Keratinocyte (primary cell): ENCODE measurements at regions not wholly inside any gene's neighbourhood (a gene's known extent, or its start where the extent isn't known, plus 50 kb on each side); places are given as distances from the start of the nearest gene placed in this dataset.
A peak's percentile ranks its signal among the peaks of the same experiment; 100 is the strongest.

Experiments used
- DNase-seq: peaks from one replicate; pipeline ENCODE4 v3.0.0-alpha.2; 2011; ENCODE audit warnings: low read depth, missing footprints, low spot score
- FAIRE-seq: peaks from 2 replicates; lab custom pipeline; 2011; peaks lifted over from hg19 to GRCh38; lab: Jason Lieb, UNC
- H2AFZ ChIP-seq: 2 replicates; pipeline ENCODE4 v1.6.0; 2012; ENCODE audit warnings: low read length, control low read depth, inconsistent platforms; ENCODE audit not compliant: control insufficient read depth
- H3K27ac ChIP-seq: 2 replicates; pipeline ENCODE4 v1.5.1; 2011; ENCODE audit warnings: low read length; ENCODE audit not compliant: control insufficient read depth, insufficient read depth
- H3K27me3 ChIP-seq: 3 replicates; pipeline ENCODE4 v1.6.0; 2011; ENCODE audit warnings: low read length; ENCODE audit not compliant: control insufficient read depth, insufficient read depth; ENCODE audit errors: extremely low read depth
- H3K36me3 ChIP-seq, 2 experiments: 2 replicates in 1 of 2; 3 replicates in 1 of 2; pipeline ENCODE4 v1.5.1; 2011; ENCODE audit warnings: low read length in 2 of 2, mild to moderate bottlenecking in 1 of 2; ENCODE audit not compliant: control insufficient read depth in 2 of 2, insufficient read depth in 2 of 2; ENCODE audit errors: extremely low read depth in 1 of 2
- H3K4me1 ChIP-seq: 3 replicates; pipeline ENCODE4 v1.5.1; 2011; ENCODE audit warnings: low read length; ENCODE audit not compliant: control insufficient read depth, insufficient read depth; ENCODE audit errors: extremely low read depth
- H3K4me2 ChIP-seq: 3 replicates; pipeline ENCODE4 v1.6.0; 2011; ENCODE audit warnings: low read depth, low read length; ENCODE audit not compliant: control insufficient read depth, insufficient read depth; ENCODE audit errors: extremely low read depth
- H3K4me3 ChIP-seq, 3 experiments: fragments of 200-600 bp in 1 of 3; sonication (generic) in 1 of 3; 2 replicates in 2 of 3; 3 replicates in 1 of 3; pipeline ENCODE4 v1.5.1; 2011 to 2016; ENCODE audit warnings: low read length in 3 of 3, mild to moderate bottlenecking in 3 of 3, control low read depth in 2 of 3, inconsistent platforms in 1 of 3, low read depth in 1 of 3, mixed read lengths in 1 of 3, mixed run types in 1 of 3, moderate library complexity in 1 of 3; ENCODE audit not compliant: control insufficient read depth in 2 of 3, insufficient read depth in 2 of 3; ENCODE audit errors: extremely low read depth in 1 of 3
- H3K79me2 ChIP-seq: 2 replicates; pipeline ENCODE4 v1.6.0; 2012; ENCODE audit warnings: low read length; ENCODE audit not compliant: control insufficient read depth, insufficient read depth
- H3K9ac ChIP-seq: 3 replicates; pipeline ENCODE4 v1.6.0; 2011; ENCODE audit warnings: low read length; ENCODE audit not compliant: control insufficient read depth, insufficient read depth; ENCODE audit errors: extremely low read depth
- H3K9me1 ChIP-seq: 3 replicates; pipeline ENCODE4 v1.6.0; 2011; ENCODE audit warnings: low read length; ENCODE audit not compliant: control insufficient read depth, insufficient read depth; ENCODE audit errors: extremely low read depth
- H3K9me3 ChIP-seq: 2 replicates; pipeline ENCODE4 v1.5.1; 2012; ENCODE audit warnings: low read depth, low read length; ENCODE audit not compliant: control insufficient read depth
- H4K20me1 ChIP-seq: 3 replicates; pipeline ENCODE4 v1.6.0; 2011; ENCODE audit warnings: low read length; ENCODE audit not compliant: control insufficient read depth, insufficient read depth; ENCODE audit errors: extremely low read depth
- EZH2 ChIP-seq: IDR thresholded peaks from one replicate; pipeline ENCODE4 v1.6.1; 2012; ENCODE audit warnings: inconsistent platforms, mild to moderate bottlenecking, low read length, moderate library complexity
- dilution Hi-C: fragments of 300-500 bp; cut with MboI; formaldehyde crosslinking; loops from one replicate; pipeline ENCODE4 v1.7.0; 2020; ENCODE audit warnings: low sequenced_read_pairs; ENCODE audit not compliant: extremely low pct_ligation_motif_present
- TF ChIP-seq, protein P1 (sequence below), 3 experiments: IDR thresholded peaks in 1 of 3; conservative IDR thresholded peaks in 1 of 3; optimal IDR thresholded peaks in 1 of 3; 2 replicates in 2 of 3; 3 replicates in 1 of 3; pipeline versions ENCODE3 to v1.5.1; 2011; ENCODE audit warnings: low read length in 3 of 3, mild to moderate bottlenecking in 3 of 3, moderate library complexity in 2 of 3, control low read depth in 1 of 3, inconsistent platforms in 1 of 3; ENCODE audit not compliant: insufficient read depth in 2 of 3; ENCODE audit errors: extremely low read depth in 1 of 3

GRCh38 chr4:126396121-126396520 is 1081.4 kb downstream of the FAT4 start:
- H3K27me3 ChIP-seq: no peaks in the 10 kb centered on the region
- no peak overlapping the region for H3K4me3 ChIP-seq
- no peaks in the 10 kb centered on the region for H3K4me1 ChIP-seq
- H3K36me3 ChIP-seq: no peaks in the 10 kb centered on the region
- no peak overlapping the region for H3K9ac ChIP-seq
- no peaks in the 10 kb centered on the region for H3K9me1 ChIP-seq
- H2AFZ ChIP-seq: no peak overlapping the region
- FAIRE-seq (no peak), DNase-seq (no peak)
- H3K4me2 ChIP-seq: no peak overlapping the region
- no peaks in the 10 kb centered on the region for H3K9me3 ChIP-seq
- TF ChIP-seq, protein P1, sequence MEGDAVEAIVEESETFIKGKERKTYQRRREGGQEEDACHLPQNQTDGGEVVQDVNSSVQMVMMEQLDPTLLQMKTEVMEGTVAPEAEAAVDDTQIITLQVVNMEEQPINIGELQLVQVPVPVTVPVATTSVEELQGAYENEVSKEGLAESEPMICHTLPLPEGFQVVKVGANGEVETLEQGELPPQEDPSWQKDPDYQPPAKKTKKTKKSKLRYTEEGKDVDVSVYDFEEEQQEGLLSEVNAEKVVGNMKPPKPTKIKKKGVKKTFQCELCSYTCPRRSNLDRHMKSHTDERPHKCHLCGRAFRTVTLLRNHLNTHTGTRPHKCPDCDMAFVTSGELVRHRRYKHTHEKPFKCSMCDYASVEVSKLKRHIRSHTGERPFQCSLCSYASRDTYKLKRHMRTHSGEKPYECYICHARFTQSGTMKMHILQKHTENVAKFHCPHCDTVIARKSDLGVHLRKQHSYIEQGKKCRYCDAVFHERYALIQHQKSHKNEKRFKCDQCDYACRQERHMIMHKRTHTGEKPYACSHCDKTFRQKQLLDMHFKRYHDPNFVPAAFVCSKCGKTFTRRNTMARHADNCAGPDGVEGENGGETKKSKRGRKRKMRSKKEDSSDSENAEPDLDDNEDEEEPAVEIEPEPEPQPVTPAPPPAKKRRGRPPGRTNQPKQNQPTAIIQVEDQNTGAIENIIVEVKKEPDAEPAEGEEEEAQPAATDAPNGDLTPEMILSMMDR (optimal IDR thresholded peaks at IDR 0.05 in 1 of 3, IDR thresholded peaks at IDR 0.05 in 1 of 3, conservative IDR thresholded peaks at IDR 0.05 in 1 of 3; ENCODE audit: extremely low read depth in 1 of 3, insufficient read depth in 2 of 3, low read length in 3 of 3): no peak
- TF ChIP-seq EZH2: no peak
- H3K79me2 ChIP-seq: no peaks in the 10 kb centered on the region
- H4K20me1 ChIP-seq: no peaks in the 10 kb centered on the region
- no peak overlapping the region for H3K27ac ChIP-seq
- dilution Hi-C loops: no loop called here

DNA sequence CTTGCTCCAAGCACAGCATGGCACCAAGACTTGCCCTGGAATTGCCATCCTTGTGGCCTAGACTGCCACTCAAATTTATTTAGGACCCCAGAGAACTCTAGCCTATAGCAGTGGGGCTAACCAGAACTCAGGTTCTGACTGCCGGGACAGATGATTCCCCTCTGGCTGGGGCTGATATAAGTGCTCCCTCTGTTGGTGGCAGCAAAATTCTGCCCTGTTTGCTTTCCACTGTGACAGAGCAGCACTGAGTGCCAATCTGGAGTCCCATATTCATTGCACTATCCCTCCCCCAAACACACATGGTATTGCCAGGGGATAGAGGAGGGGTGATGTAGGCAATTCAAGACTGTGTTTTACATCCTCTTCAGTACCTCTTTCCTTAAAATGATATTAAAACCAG is 1081.9 kb downstream of the FAT4 start:
- TF ChIP-seq EZH2: no peak
- TF ChIP-seq, protein P1 (optimal IDR thresholded peaks at IDR 0.05 in 1 of 3, IDR thresholded peaks at IDR 0.05 in 1 of 3, conservative IDR thresholded peaks at IDR 0.05 in 1 of 3; ENCODE audit: extremely low read depth in 1 of 3, insufficient read depth in 2 of 3, low read length in 3 of 3): peak in 2 of 3 experiments; percentile 23 to 40
- Histone ChIP-seq H3K9me1 (no peaks in the 10 kb centered on the region), H3K4me3 (no peak overlapping the region), H3K27me3 (no peaks in the 10 kb centered on the region), H3K4me2 (no peak overlapping the region), H3K4me1 (no peaks in the 10 kb centered on the region), H4K20me1 (no peaks in the 10 kb centered on the region), H3K36me3 (no peaks in the 10 kb centered on the region), H3K9ac (no peak overlapping the region), H3K9me3 (no peaks in the 10 kb centered on the region), H3K27ac (no peak overlapping the region), H2AFZ (no peak overlapping the region), H3K79me2 (no peaks in the 10 kb centered on the region)
- no peak for DNase-seq
- FAIRE-seq: no peak
- dilution Hi-C loops: no loop called here
